ENCODE measurements at regions not wholly inside any gene's neighbourhood (a gene's known extent, or its start where the extent isn't known, plus 50 kb on each side); places are given as distances from the start of the nearest gene placed in this dataset.
A peak's percentile ranks its signal among the peaks of the same experiment; 100 is the strongest.

GRCh38 chr6:26269531-26270485 is 95.2 kb upstream of the BTN3A2 start:
- peak overlapping the region; percentile 75 for H3K4me3 ChIP-seq (ENCODE audit: low read depth, low read length)
- DNase-seq (ENCODE audit: low read depth), result peak; percentile 65
- no peak for TF ChIP-seq MAX (IDR thresholded peaks at IDR 0.05; ENCODE audit: low read depth, low read length)
- TF ChIP-seq MYC (IDR thresholded peaks at IDR 0.05; ENCODE audit: low read depth, low read length), result no peak
- TF ChIP-seq, protein P1, sequence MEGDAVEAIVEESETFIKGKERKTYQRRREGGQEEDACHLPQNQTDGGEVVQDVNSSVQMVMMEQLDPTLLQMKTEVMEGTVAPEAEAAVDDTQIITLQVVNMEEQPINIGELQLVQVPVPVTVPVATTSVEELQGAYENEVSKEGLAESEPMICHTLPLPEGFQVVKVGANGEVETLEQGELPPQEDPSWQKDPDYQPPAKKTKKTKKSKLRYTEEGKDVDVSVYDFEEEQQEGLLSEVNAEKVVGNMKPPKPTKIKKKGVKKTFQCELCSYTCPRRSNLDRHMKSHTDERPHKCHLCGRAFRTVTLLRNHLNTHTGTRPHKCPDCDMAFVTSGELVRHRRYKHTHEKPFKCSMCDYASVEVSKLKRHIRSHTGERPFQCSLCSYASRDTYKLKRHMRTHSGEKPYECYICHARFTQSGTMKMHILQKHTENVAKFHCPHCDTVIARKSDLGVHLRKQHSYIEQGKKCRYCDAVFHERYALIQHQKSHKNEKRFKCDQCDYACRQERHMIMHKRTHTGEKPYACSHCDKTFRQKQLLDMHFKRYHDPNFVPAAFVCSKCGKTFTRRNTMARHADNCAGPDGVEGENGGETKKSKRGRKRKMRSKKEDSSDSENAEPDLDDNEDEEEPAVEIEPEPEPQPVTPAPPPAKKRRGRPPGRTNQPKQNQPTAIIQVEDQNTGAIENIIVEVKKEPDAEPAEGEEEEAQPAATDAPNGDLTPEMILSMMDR (IDR thresholded peaks at IDR 0.05; ENCODE audit: low read depth, low read length), result no peak
- TF ChIP-seq POLR2A (IDR thresholded peaks at IDR 0.05; ENCODE audit: extremely low read depth, insufficient read length), result no peak

GRCh38 chr6:26270486-26270861 is 94.5 kb upstream of the BTN3A2 start:
- peak overlapping the region; percentile 75 for H3K4me3 ChIP-seq (ENCODE audit: low read depth, low read length)
- TF ChIP-seq, protein P1 (IDR thresholded peaks at IDR 0.05; ENCODE audit: low read depth, low read length), result no peak
- TF ChIP-seq MAX (IDR thresholded peaks at IDR 0.05; ENCODE audit: low read depth, low read length) (no peak), MYC (IDR thresholded peaks at IDR 0.05; ENCODE audit: low read depth, low read length) (no peak), POLR2A (IDR thresholded peaks at IDR 0.05; ENCODE audit: extremely low read depth, insufficient read length) (no peak)
- DNase-seq (ENCODE audit: low read depth), result peak; percentile 67

GRCh38 chr6:26270903-26271667 is 93.9 kb upstream of the BTN3A2 start:
- DNase-seq (ENCODE audit: low read depth), result peak; percentile 92

DNA sequence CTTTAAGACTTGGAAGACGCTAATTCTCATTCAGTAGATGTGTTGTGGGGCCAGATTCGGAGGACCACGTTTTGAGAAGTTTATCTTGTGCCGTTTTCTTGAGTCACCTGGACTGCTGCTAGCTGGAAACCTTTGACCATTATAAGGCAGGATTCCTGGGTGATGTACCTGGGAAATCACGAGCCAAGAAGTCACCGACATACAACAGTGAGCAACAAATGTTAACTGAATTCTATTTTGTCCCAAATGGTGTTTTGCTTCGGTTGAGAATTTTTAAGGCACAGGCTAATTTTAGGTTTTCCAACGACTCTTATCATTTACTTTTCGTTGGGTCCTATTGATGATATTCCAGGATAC is 93.4 kb upstream of the BTN3A2 start:
- DNase-seq (ENCODE audit: low read depth), result no peak
- TF ChIP-seq MYC (IDR thresholded peaks at IDR 0.05; ENCODE audit: low read depth, low read length), result no peak
- H3K4me3 ChIP-seq (ENCODE audit: low read depth, low read length), result peak overlapping the region; percentile 75

More at GRCh38 chr6:26270903-26271667, 93.9 kb upstream of the BTN3A2 start:
- H3K4me3 ChIP-seq (ENCODE audit: low read depth, low read length), result peak overlapping the region; percentile 75
- TF ChIP-seq POLR2A (IDR thresholded peaks at IDR 0.05; ENCODE audit: extremely low read depth, insufficient read length), result peak; percentile 73
- TF ChIP-seq MYC (IDR thresholded peaks at IDR 0.05; ENCODE audit: low read depth, low read length), result no peak

DNA sequence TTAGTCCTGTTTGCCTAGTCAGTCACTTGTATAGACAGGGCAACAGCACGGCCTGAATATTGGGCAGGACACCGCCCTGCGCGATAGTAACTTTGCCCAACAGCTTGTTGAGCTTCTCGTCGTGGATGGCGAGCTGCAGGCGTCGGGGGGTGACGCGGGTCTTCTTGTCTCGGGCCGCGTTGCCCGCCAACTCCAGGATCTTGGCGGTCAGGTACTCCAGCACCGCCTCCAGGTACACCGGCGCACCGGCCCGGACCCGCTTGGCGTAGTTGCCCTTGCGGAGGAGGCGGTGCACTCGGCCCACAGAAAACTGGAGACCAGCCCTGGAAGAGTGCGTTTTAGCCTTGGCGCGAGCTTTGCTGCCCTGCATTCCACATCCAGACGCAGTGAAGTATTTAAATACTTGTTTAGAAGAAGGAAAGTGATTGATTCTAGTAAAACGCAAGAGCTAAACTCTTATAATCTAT is 92.8 kb upstream of the BTN3A2 start:
- TF ChIP-seq, protein P1 (IDR thresholded peaks at IDR 0.05; ENCODE audit: low read depth, low read length), result no peak
- TF ChIP-seq MYC (IDR thresholded peaks at IDR 0.05; ENCODE audit: low read depth, low read length) (no peak), MAX (IDR thresholded peaks at IDR 0.05; ENCODE audit: low read depth, low read length) (no peak), POLR2A (IDR thresholded peaks at IDR 0.05; ENCODE audit: extremely low read depth, insufficient read length) (no peak)
- H3K4me3 ChIP-seq (ENCODE audit: low read depth, low read length), result peak overlapping the region; percentile 75
- DNase-seq (ENCODE audit: low read depth), result peak; percentile 48

DNA sequence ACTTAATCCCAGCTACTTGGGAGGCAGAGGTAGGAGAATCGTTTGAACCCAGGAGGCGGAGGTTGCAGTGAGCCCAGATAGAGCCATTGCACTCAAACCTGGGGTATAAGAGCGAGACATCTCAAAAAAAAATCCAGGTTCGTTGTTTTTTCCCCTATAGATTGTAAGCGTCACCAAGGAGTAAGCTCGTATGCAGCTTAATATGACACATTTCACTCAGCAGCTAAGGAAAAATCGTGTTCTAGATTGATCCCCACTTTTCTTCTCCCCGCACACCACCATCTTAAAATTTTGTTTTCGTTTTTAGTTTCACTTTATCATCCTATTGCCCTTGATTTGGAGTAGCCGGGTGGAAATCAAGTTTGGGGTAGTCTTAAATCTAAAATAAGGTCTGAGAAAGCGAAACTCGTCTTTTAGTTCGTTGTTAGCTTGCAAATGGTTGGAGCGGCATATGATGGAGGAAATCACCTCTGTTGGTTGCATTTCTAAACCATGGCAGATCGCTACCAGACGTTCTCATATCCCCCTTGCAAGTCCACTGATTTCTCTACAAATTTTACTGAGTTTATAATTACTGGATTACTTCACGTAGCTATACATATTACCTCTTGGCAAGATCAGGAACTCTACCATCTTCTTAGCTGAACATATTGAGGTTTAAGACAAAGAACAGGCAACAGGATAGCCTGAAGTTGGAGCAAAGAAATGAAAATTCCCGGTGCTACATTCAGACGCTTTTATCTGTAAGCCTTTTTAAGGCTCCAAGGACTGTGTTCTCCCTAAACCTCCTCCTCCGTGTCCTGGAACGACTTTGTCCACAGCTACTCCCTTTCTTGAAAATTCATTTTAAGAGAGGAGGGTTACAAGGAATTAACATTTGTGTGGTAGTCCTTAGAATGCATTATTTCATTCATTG is 91.1 kb upstream of the BTN3A2 start:
- peak overlapping the region; percentile 61 for H3K4me3 ChIP-seq (ENCODE audit: low read depth, low read length)
- TF ChIP-seq, protein P1 (IDR thresholded peaks at IDR 0.05; ENCODE audit: low read depth, low read length), result no peak
- TF ChIP-seq POLR2A (IDR thresholded peaks at IDR 0.05; ENCODE audit: extremely low read depth, insufficient read length) (no peak), MYC (IDR thresholded peaks at IDR 0.05; ENCODE audit: low read depth, low read length) (no peak), MAX (IDR thresholded peaks at IDR 0.05; ENCODE audit: low read depth, low read length) (no peak)
- peak; percentile 45 for DNase-seq (ENCODE audit: low read depth)
